Caco-2 (cell line): ENCODE measurements at regions not wholly inside any gene's neighbourhood (a gene's known extent, or its start where the extent isn't known, plus 50 kb on each side); places are given as distances from the start of the nearest gene placed in this dataset.

ENCODE experiments used
- BruUV-seq: library from RNA; stranded (reverse); fragments of 400-500 nt; replicated peaks from 2 replicates; lab custom pipeline; 2021; lab: Mats Ljungman, UMichigan
- CTCF ChIA-PET: fragments of 300-600 bp; sonication (Branson Sonifier 250); formaldehyde crosslinking; loops from one replicate; lab custom pipeline; 2022; ENCODE audit warnings: antibody characterized with exemption; lab: Charles Lee
- POLR2A ChIA-PET: fragments of 300-600 bp; sonication (Branson Sonifier 250); formaldehyde crosslinking; loops from one replicate; lab custom pipeline; 2022; ENCODE audit warnings: antibody characterized with exemption; lab: Charles Lee
- DNase-seq, 2 experiments: peaks; one replicate each; pipeline versions ENCODE4 v3.0.0 to v3.0.0-alpha.2; 2020 to 2022
- H3K27me3 ChIP-seq: replicated peaks from 2 replicates; pipeline ENCODE4 v1.6.0; 2011; ENCODE audit warnings: low read length; ENCODE audit not compliant: control insufficient read depth, insufficient read depth
- H3K36me3 ChIP-seq: 2 replicates; pipeline ENCODE4 v1.5.1; 2011; ENCODE audit warnings: low read length; ENCODE audit not compliant: control insufficient read depth, insufficient read depth
- H3K4me1 ChIP-seq: fragments of 250-450 bp; sonication (Bioruptor Pico); 2 replicates; pipeline ENCODE4 v1.5.1; 2020; ENCODE audit warnings: mild to moderate bottlenecking
- H3K4me3 ChIP-seq: 2 replicates; pipeline ENCODE4 v1.5.1; 2011; ENCODE audit warnings: low read depth, mild to moderate bottlenecking, control low read depth, low read length
- H3K9me3 ChIP-seq: fragments of 250-450 bp; sonication (Bioruptor Pico); 2 replicates; pipeline ENCODE4 v1.5.1; 2020; ENCODE audit warnings: mild to moderate bottlenecking, moderate library complexity
- H3K27ac Mint-ChIP-seq: one replicate; pipeline ENCODE4 v1.8.0; 2022; ENCODE audit warnings: mixed read lengths; ENCODE audit not compliant: unreplicated experiment
- H3K27me3 Mint-ChIP-seq: one replicate; pipeline ENCODE4 v1.8.0; 2022; ENCODE audit warnings: mixed read lengths; ENCODE audit not compliant: insufficient read depth, unreplicated experiment
- H3K36me3 Mint-ChIP-seq: one replicate; pipeline ENCODE4 v1.8.0; 2022; ENCODE audit warnings: mild to moderate bottlenecking, mixed read lengths; ENCODE audit not compliant: insufficient read depth, unreplicated experiment
- H3K4me1 Mint-ChIP-seq: one replicate; pipeline ENCODE4 v1.8.0; 2022; ENCODE audit warnings: low read depth, mixed read lengths; ENCODE audit not compliant: unreplicated experiment
- H3K4me3 Mint-ChIP-seq: one replicate; pipeline ENCODE4 v1.8.0; 2022; ENCODE audit warnings: mild to moderate bottlenecking, moderate library complexity, mixed read lengths; ENCODE audit not compliant: unreplicated experiment
- H3K9me3 Mint-ChIP-seq: one replicate; pipeline ENCODE4 v1.8.0; 2022; ENCODE audit warnings: mixed read lengths; ENCODE audit not compliant: unreplicated experiment
- CTCF ChIP-seq, 2 experiments: fragments of 200-600 bp in 1 of 2; IDR thresholded peaks; 1 replicate in 1 of 2; 2 replicates in 1 of 2; pipeline versions ENCODE4 v1.5.1 to v1.8.0; 2011 to 2022; ENCODE audit warnings: antibody characterized with exemption in 1 of 2, control low read depth in 1 of 2, inconsistent platforms in 1 of 2, low read depth in 1 of 2, low read length in 1 of 2, mild to moderate bottlenecking in 1 of 2, moderate library complexity in 1 of 2; ENCODE audit not compliant: insufficient read depth in 1 of 2, severe bottlenecking in 1 of 2, unreplicated experiment in 1 of 2
- intact Hi-C: fragments of 100-400 bp; cut with micrococcal nuclease; formaldehyde crosslinking; loops from one replicate; pipeline ENCODE4 v1.10.0; 2022; ENCODE audit not compliant: unreplicated experiment

- Mint-ChIP-seq H3K36me3 (no peaks in the 10 kb centered on the region), H3K27ac (no peak overlapping the region), H3K27me3 (no peaks in the 10 kb centered on the region), H3K4me3 (no peak overlapping the region), H3K4me1 (peaks cover 7% of the 10 kb centered on the region), H3K9me3 (no peaks in the 10 kb centered on the region)
- CTCF ChIA-PET = no interaction called here
- Histone ChIP-seq H3K36me3 (no peaks in the 10 kb centered on the region), H3K9me3 (no peaks in the 10 kb centered on the region), H3K4me3 (no peak overlapping the region), H3K27me3 (no peaks in the 10 kb centered on the region), H3K4me1 (no peaks in the 10 kb centered on the region)
- no peak for TF ChIP-seq CTCF (IDR thresholded peaks at IDR 0.05; ENCODE audit: insufficient read depth in 1 of 2, low read depth in 1 of 2, low read length in 1 of 2, severe bottlenecking in 1 of 2, unreplicated experiment in 1 of 2)
- BruUV-seq = no TSS peak
- intact Hi-C loops = no loop called here
- no peak for DNase-seq
- POLR2A ChIA-PET = no interaction called here
Measured at GRCh38 chr1:58988752-58989151, 204.9 kb upstream of the JUN start.

- H3K9me3 ChIP-seq = no peaks in the 10 kb centered on the region
- H3K4me1 Mint-ChIP-seq = peaks cover 7% of the 10 kb centered on the region
- H3K27me3 ChIP-seq = no peaks in the 10 kb centered on the region
- H3K4me3 Mint-ChIP-seq = no peak overlapping the region
- H3K9me3 Mint-ChIP-seq = no peaks in the 10 kb centered on the region
- ChIA-PET CTCF (no interaction called here), POLR2A (no interaction called here)
- no peaks in the 10 kb centered on the region for H3K36me3 ChIP-seq
- H3K36me3 Mint-ChIP-seq = no peaks in the 10 kb centered on the region
- no peak for DNase-seq
- H3K27ac Mint-ChIP-seq = no peak overlapping the region
- intact Hi-C loops = no loop called here
- H3K27me3 Mint-ChIP-seq = no peaks in the 10 kb centered on the region
- no peak overlapping the region for H3K4me3 ChIP-seq
- BruUV-seq = no TSS peak
- TF ChIP-seq CTCF (IDR thresholded peaks at IDR 0.05; ENCODE audit: insufficient read depth in 1 of 2, low read depth in 1 of 2, low read length in 1 of 2, severe bottlenecking in 1 of 2, unreplicated experiment in 1 of 2) = no peak
- H3K4me1 ChIP-seq = no peaks in the 10 kb centered on the region
Measured at GRCh38 chr1:58989845-58990244, 206.0 kb upstream of the JUN start.

DNA sequence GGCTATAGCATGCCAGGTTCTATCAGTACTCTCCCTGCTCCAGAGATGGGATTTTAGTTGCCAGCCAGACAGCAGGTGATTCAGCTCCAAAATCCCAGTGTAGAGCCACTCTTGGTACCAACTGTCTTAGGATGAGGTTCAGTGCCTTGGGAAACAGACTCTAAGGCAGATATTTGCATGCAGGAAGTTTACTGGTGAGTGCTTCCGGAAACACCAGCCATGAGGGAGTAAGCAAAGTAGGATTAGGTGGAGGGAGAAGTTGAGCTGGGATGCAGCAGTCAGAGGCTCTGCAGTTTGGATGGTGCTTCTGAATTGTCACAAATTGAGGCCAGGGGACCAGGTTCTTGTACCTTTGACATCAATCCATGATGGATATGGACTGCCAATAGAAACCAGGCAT is 207.5 kb upstream of the JUN start:
- no peaks in the 10 kb centered on the region for H3K27me3 ChIP-seq
- H3K36me3 ChIP-seq = no peaks in the 10 kb centered on the region
- ChIA-PET POLR2A (no interaction called here), CTCF (no interaction called here)
- Mint-ChIP-seq H3K9me3 (no peaks in the 10 kb centered on the region), H3K27me3 (no peaks in the 10 kb centered on the region), H3K4me3 (no peak overlapping the region), H3K27ac (no peak overlapping the region), H3K4me1 (peaks cover 7% of the 10 kb centered on the region), H3K36me3 (no peaks in the 10 kb centered on the region)
- no peak for TF ChIP-seq CTCF (IDR thresholded peaks at IDR 0.05; ENCODE audit: insufficient read depth in 1 of 2, low read depth in 1 of 2, low read length in 1 of 2, severe bottlenecking in 1 of 2, unreplicated experiment in 1 of 2)
- no TSS peak for BruUV-seq
- intact Hi-C loops = no loop called here
- no peak for DNase-seq
- H3K4me1 ChIP-seq = no peaks in the 10 kb centered on the region
- H3K4me3 ChIP-seq = no peak overlapping the region
- no peaks in the 10 kb centered on the region for H3K9me3 ChIP-seq
